Endodermal cell (in vitro differentiated cells): ENCODE measurements at regions not wholly inside any gene's neighbourhood (a gene's known extent, or its start where the extent isn't known, plus 50 kb on each side); places are given as distances from the start of the nearest gene placed in this dataset.
"Not testable (repeated sequence)": the region's sequence is repeated elsewhere in the genome, so short reads cannot be mapped to it uniquely, and the experiment has no call there.

Source experiments
- DNase-seq: peaks from one replicate; pipeline ENCODE4 v3.0.0-alpha.2; 2017
- H3K27ac ChIP-seq: 2 replicates; pipeline ENCODE4 v1.5.1; 2013; ENCODE audit warnings: mild to moderate bottlenecking, low read depth, low read length, moderate library complexity
- H3K27me3 ChIP-seq: 2 replicates; pipeline ENCODE4 v1.6.1; 2013; ENCODE audit warnings: mild to moderate bottlenecking, low read length, moderate library complexity; ENCODE audit not compliant: insufficient read depth, control insufficient read depth, poor library complexity, severe bottlenecking
- H3K36me3 ChIP-seq: 2 replicates; pipeline ENCODE4 v1.7.0; 2013; ENCODE audit warnings: mild to moderate bottlenecking, low read length, moderate library complexity; ENCODE audit not compliant: control insufficient read depth, insufficient read depth
- H3K4me1 ChIP-seq: one replicate; pipeline ENCODE4 v1.7.0; 2013; ENCODE audit warnings: low read length; ENCODE audit not compliant: control insufficient read depth, insufficient read depth
- H3K4me3 ChIP-seq: 2 replicates; pipeline ENCODE4 v1.5.1; 2013; ENCODE audit warnings: mild to moderate bottlenecking, low read length, moderate library complexity
- H3K9ac ChIP-seq: 2 replicates; pipeline ENCODE4 v1.6.1; 2013; ENCODE audit warnings: mild to moderate bottlenecking, low read length, moderate library complexity; ENCODE audit not compliant: poor library complexity, severe bottlenecking; ENCODE audit errors: extremely low read depth
- H3K9me3 ChIP-seq: 2 replicates; pipeline ENCODE4 v1.6.1; 2013; ENCODE audit warnings: mild to moderate bottlenecking, low read length, moderate library complexity; ENCODE audit not compliant: control insufficient read depth
- H3K27ac Mint-ChIP-seq: 2 replicates; pipeline ENCODE4 v1.8.0; 2020; ENCODE audit warnings: mixed read lengths
- H3K27me3 Mint-ChIP-seq: 2 replicates; pipeline ENCODE4 v1.8.0; 2021; ENCODE audit warnings: mild to moderate bottlenecking, mixed read lengths; ENCODE audit not compliant: insufficient read depth
- H3K36me3 Mint-ChIP-seq: 2 replicates; pipeline ENCODE4 v1.8.0; 2020; ENCODE audit warnings: low read depth, mixed read lengths
- H3K4me1 Mint-ChIP-seq: 2 replicates; pipeline ENCODE4 v1.8.0; 2020; ENCODE audit warnings: mixed read lengths
- H3K4me3 Mint-ChIP-seq: 2 replicates; pipeline ENCODE4 v1.8.0; 2020; ENCODE audit warnings: mild to moderate bottlenecking, moderate library complexity, mixed read lengths
- H3K9me3 Mint-ChIP-seq: 2 replicates; pipeline ENCODE4 v1.8.0; 2020; ENCODE audit warnings: mild to moderate bottlenecking, mixed read lengths
- WGBS, 2 experiments: methylation state at CpG; one replicate each; pipeline versions ENCODE4 v1.1.5 to v1.1.7; 2013; ENCODE audit warnings: missing lambda C conversion rate in 2 of 2, mixed read lengths in 1 of 2; ENCODE audit not compliant: insufficient coverage in 1 of 2, insufficient read length in 1 of 2; 5-methylcytosine and 5-hydroxymethylcytosine counted together

DNA sequence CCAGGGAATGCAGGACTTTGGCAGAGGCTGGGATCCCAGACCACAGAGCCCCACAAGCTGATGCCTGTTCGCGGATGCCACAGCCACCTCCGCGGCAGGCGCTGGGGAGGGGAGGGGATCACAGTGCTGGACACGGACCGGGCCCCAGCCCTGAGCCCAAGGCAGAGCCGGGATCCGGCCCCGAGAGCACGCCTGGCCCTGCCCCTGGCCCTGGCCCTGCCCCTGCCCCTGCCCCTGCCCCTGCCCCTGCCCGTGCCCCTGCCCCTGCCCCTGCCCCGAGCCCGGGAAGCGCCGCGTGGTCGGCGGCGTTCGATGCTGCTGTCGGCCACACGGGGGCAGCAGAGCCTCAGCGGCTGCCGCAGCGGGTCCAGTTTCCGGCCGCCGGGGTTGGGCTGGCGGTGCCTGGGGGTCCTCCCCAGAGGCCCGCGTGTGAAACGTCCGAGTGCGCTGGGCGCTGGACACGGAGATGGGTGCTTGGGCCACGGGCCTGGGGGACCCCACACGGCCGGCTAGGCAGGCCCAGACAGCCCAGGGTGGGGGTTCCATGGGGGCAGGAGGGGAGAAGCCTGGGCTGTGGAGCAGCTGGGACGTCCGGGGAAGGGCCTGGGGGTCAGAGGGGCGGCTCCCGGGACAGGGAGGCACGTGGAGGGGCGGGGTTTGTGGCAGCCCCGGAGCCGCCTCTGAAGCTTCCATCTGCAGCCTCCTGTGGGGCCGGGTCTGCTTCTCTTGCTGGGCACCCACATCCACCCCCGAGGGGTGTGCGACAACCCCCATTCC, 153.8 kb downstream of the TMEM121 start:
- peaks cover 20% of the 10 kb centered on the region for H3K9me3 ChIP-seq
- not testable (repeated sequence) for H3K36me3 Mint-ChIP-seq, H3K27me3 Mint-ChIP-seq, H3K4me3 Mint-ChIP-seq, H3K9ac ChIP-seq, H3K36me3 ChIP-seq, H3K4me3 ChIP-seq, H3K4me1 ChIP-seq, H3K27ac Mint-ChIP-seq, H3K4me1 Mint-ChIP-seq, H3K27me3 ChIP-seq, H3K27ac ChIP-seq
- H3K9me3 Mint-ChIP-seq, result peaks cover 42% of the 10 kb centered on the region
- 89% methylated on average over 5 of the region's 51 CpGs; no CpG with 5 or more reads in 1 of the 2 experiments for WGBS, 2 experiments
- DNase-seq, result peak; percentile 10

DNA sequence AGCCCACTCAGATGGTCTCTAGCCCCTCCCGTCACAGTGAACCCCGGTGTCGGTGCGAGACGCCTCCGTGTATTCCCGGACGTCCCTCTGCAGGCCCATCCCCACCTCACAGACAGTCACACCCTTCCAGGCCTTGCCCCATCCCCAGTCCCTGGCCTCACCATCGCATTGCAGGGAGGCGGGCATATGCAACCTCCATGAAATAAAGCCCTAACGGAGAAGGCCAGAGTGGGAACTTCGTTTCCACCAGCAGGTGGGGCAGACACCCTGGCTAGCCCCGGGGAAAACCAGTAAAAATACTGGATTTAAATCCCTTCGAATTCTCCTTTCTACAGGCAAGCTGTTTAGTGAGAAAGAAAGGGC, 154.3 kb downstream of the TMEM121 start:
- H3K27me3 Mint-ChIP-seq, H3K4me1 ChIP-seq, H3K27ac ChIP-seq, H3K9ac ChIP-seq, DNase-seq, H3K36me3 Mint-ChIP-seq, H3K4me3 Mint-ChIP-seq, H3K4me1 Mint-ChIP-seq, H3K27me3 ChIP-seq, H3K36me3 ChIP-seq, H3K27ac Mint-ChIP-seq, H3K4me3 ChIP-seq: not testable (repeated sequence)
- no CpG with 5 or more reads among the region's 14 CpGs for WGBS, 2 experiments
- peaks cover 21% of the 10 kb centered on the region for H3K9me3 ChIP-seq
- peaks cover 39% of the 10 kb centered on the region for H3K9me3 Mint-ChIP-seq

DNA sequence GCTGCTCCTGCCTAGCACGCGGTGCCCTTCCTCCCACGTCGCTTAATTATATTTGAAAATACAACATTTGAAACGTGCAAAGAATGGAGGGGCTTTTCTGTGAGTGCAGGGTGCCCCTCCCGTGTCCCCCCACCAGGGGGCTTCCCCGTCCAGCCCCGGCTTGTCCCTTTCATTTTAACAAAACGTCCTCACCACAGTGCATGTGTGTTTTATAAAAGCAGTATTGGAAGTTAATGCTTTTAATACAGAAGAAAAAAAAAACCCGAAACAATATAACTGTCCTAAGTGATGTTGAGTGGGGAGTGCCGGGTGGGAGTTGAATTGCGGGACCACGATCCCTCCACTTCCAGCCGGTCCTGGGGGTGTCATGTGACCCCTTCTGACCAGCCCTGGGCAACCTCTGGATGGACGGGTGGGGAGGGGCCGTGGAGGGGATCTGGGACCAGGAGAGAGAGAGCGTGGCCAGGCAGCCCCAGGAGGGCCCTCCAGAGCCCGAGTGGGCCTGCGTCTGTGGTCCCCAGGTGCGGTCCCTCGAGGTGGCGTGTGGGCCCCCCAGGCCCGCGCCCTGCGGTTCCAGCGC, 155.3 kb downstream of the TMEM121 start:
- peaks cover 31% of the 10 kb centered on the region for H3K9me3 Mint-ChIP-seq
- H3K9ac ChIP-seq, H3K27ac Mint-ChIP-seq, H3K27me3 Mint-ChIP-seq, H3K4me1 Mint-ChIP-seq, H3K36me3 Mint-ChIP-seq, H3K4me3 ChIP-seq, H3K27me3 ChIP-seq, H3K36me3 ChIP-seq, H3K27ac ChIP-seq, H3K4me1 ChIP-seq, H3K4me3 Mint-ChIP-seq: not testable (repeated sequence)
- WGBS, 2 experiments, result 96% methylated on average over 5 of the region's 26 CpGs; no CpG with 5 or more reads in 1 of the 2 experiments
- H3K9me3 ChIP-seq, result peaks cover 16% of the 10 kb centered on the region
- DNase-seq, result peak; percentile 6

DNA sequence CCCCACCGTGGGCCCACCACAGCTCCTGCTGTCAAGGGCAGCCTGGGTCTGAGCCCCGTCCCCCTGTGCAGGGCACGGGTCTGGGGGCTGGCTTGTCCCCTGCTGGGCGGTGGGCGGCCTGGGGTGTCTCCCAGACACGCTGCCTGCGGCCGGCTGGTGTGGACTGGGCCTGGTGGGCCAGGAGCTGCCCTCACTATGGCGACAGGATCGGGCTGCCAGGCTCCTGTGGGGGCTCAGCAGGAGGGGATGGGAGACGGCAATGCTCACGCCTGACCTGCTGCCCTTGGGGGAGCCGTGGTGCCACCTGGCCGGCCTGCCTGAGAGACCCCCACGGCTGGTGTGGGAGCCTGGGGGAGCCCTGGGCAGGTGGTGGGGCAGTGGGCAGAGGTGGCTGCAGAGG, 156.1 kb downstream of the TMEM121 start:
- not testable (repeated sequence) for H3K27me3 ChIP-seq, H3K27me3 Mint-ChIP-seq, H3K9ac ChIP-seq, H3K4me3 ChIP-seq, H3K4me3 Mint-ChIP-seq, DNase-seq, H3K27ac ChIP-seq, H3K27ac Mint-ChIP-seq, H3K4me1 Mint-ChIP-seq, H3K36me3 ChIP-seq, H3K4me1 ChIP-seq
- WGBS, 2 experiments, result no CpG with 5 or more reads among the region's 15 CpGs
- peaks cover 16% of the 10 kb centered on the region for H3K9me3 ChIP-seq
- Mint-ChIP-seq H3K36me3 (peaks cover 13% of the 10 kb centered on the region), H3K9me3 (peaks cover 34% of the 10 kb centered on the region)
